Nucleus accumbens (tissue), 56 donors: ENCODE measurements at regions not wholly inside any gene's neighbourhood (a gene's known extent, or its start where the extent isn't known, plus 50 kb on each side); places are given as distances from the start of the nearest gene placed in this dataset.

ENCODE experiments used
- DNase-seq, 56 donors: peaks; one replicate each; lab custom pipeline; 2025; lab: John Stamatoyannopoulos, UW

DNA sequence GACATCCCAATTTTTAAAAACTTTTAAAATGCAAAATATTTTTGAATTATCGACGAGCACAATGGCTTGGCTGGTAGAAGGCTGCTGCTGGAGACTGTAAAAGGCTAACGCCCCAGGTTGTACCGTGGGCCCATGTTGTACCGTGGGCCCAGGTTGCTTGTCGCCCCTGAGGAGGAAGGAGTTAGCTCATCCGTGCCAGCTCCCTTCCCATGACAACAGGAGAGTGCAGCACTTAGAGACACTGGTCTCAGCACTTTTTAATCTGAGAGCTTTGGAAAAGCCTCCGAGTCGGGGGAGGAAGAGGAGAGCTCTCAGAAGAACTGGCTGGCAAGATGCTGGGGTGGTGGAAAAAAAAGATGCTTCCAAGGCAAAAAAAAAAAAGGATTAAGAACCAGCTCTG, 50.3 kb upstream of the CACNA1A start:
- DNase-seq, result no peak
